IMR-90 (cell line): ENCODE measurements at regions not wholly inside any gene's neighbourhood (a gene's known extent, or its start where the extent isn't known, plus 50 kb on each side); places are given as distances from the start of the nearest gene placed in this dataset.

Experiments used
- ATAC-seq: fragments of 200-7000 bp; cut with Tn5 transposase; 2 replicates; pipeline ENCODE4 v1.9.1; 2020; ENCODE audit warnings: low read depth, mild to moderate bottlenecking, moderate library complexity
- BruUV-seq: library from RNA; stranded (reverse); fragments of 400-500 nt; replicated peaks from 2 replicates; lab custom pipeline; 2021; lab: Mats Ljungman, UMichigan
- CTCF ChIA-PET: fragments of 300-600 bp; formaldehyde crosslinking; extraction: SDS; loops from one replicate; lab custom pipeline; 2021; ENCODE audit warnings: antibody characterized with exemption; lab: Yijun Ruan, JAX
- POLR2A ChIA-PET: fragments of 300-600 bp; sonication (Branson Sonifier 250); formaldehyde crosslinking; loops from one replicate; lab custom pipeline; 2022; ENCODE audit warnings: antibody characterized with exemption; ENCODE audit not compliant: unreplicated experiment; lab: Charles Lee
- DNase-seq: peaks from one replicate; pipeline ENCODE4 v3.0.0; 2013
- H2AFZ ChIP-seq: replicated peaks from 2 replicates; pipeline ENCODE3; 2013; ENCODE audit warnings: low read length, mild to moderate bottlenecking; ENCODE audit not compliant: poor library complexity
- H2AK5ac ChIP-seq: 2 replicates; pipeline ENCODE4 v1.6.1; 2013; ENCODE audit warnings: low read depth, low read length, inconsistent platforms
- H2AK9ac ChIP-seq: replicated peaks from 2 replicates; pipeline ENCODE3; 2013; ENCODE audit warnings: mild to moderate bottlenecking, low read depth, low read length, moderate library complexity; ENCODE audit not compliant: poor library complexity
- H2BK120ac ChIP-seq: 2 replicates; pipeline ENCODE4 v1.6.1; 2013; ENCODE audit warnings: low read depth, low read length, inconsistent platforms
- H2BK15ac ChIP-seq: 3 replicates; pipeline ENCODE4 v1.6.1; 2013; ENCODE audit warnings: low read depth, low read length, inconsistent platforms
- H2BK20ac ChIP-seq: 2 replicates; pipeline ENCODE4 v1.6.1; 2013; ENCODE audit warnings: low read depth, mild to moderate bottlenecking, inconsistent platforms, low read length, moderate library complexity
- H2BK5ac ChIP-seq: 2 replicates; pipeline ENCODE4 v1.6.1; 2013; ENCODE audit warnings: mild to moderate bottlenecking, low read depth, low read length, inconsistent platforms; ENCODE audit not compliant: poor library complexity, severe bottlenecking
- H3K14ac ChIP-seq: replicated peaks from 2 replicates; pipeline ENCODE4 v1.6.1; 2013; ENCODE audit warnings: low read depth, low read length, inconsistent platforms
- H3K18ac ChIP-seq: 2 replicates; pipeline ENCODE4 v1.6.1; 2013; ENCODE audit warnings: low read depth, low read length, control low read depth
- H3K23ac ChIP-seq: 2 replicates; pipeline ENCODE4 v1.6.1; 2013; ENCODE audit warnings: low read depth, low read length, inconsistent platforms
- H3K27ac ChIP-seq: 2 replicates; pipeline ENCODE4 v1.5.1; 2013; ENCODE audit warnings: mild to moderate bottlenecking, control low read depth, low read length; ENCODE audit not compliant: insufficient read depth
- H3K27me3 ChIP-seq: 2 replicates; pipeline ENCODE4 v1.6.1; 2013; ENCODE audit warnings: low read length; ENCODE audit not compliant: control insufficient read depth, insufficient read depth
- H3K36me3 ChIP-seq: 2 replicates; pipeline ENCODE4 v1.6.1; 2013; ENCODE audit warnings: low read length, mixed read lengths; ENCODE audit not compliant: control insufficient read depth, insufficient read depth
- H3K4ac ChIP-seq: 2 replicates; pipeline ENCODE4 v1.6.1; 2013; ENCODE audit warnings: low read depth, low read length, inconsistent platforms
- H3K4me1 ChIP-seq: 2 replicates; pipeline ENCODE4 v1.6.1; 2013; ENCODE audit warnings: low read length, mixed read lengths; ENCODE audit not compliant: control insufficient read depth, insufficient read depth
- H3K4me2 ChIP-seq: 2 replicates; pipeline ENCODE4 v1.6.1; 2013; ENCODE audit warnings: low read depth, mild to moderate bottlenecking, control low read depth, low read length, moderate library complexity
- H3K4me3 ChIP-seq: 2 replicates; pipeline ENCODE4 v1.5.1; 2013; ENCODE audit warnings: low read depth, mild to moderate bottlenecking, control low read depth, low read length, moderate library complexity; ENCODE audit not compliant: insufficient read depth
- H3K56ac ChIP-seq: 2 replicates; pipeline ENCODE4 v1.6.1; 2013; ENCODE audit warnings: low read length, inconsistent platforms; ENCODE audit not compliant: insufficient read depth; ENCODE audit errors: extremely low read depth
- H3K79me1 ChIP-seq, 2 experiments: 2 replicates each; pipeline ENCODE4 v1.6.1; 2013; ENCODE audit warnings: low read length in 2 of 2, inconsistent platforms in 1 of 2, low read depth in 1 of 2
- H3K9ac ChIP-seq: 2 replicates; pipeline ENCODE4 v1.6.1; 2013; ENCODE audit warnings: low read depth, low read length, control low read depth
- H3K9me1 ChIP-seq: 2 replicates; pipeline ENCODE4 v1.6.1; 2013; ENCODE audit warnings: low read length, inconsistent platforms; ENCODE audit not compliant: insufficient read depth
- H3K9me3 ChIP-seq: 2 replicates; pipeline ENCODE4 v1.6.1; 2013; ENCODE audit warnings: low read length; ENCODE audit not compliant: control insufficient read depth, insufficient read depth
- H4K20me1 ChIP-seq: 2 replicates; pipeline ENCODE4 v1.6.1; 2013; ENCODE audit warnings: low read length, inconsistent platforms; ENCODE audit not compliant: insufficient read depth
- H4K5ac ChIP-seq: 2 replicates; pipeline ENCODE4 v1.6.1; 2013; ENCODE audit warnings: mild to moderate bottlenecking, low read depth, low read length, control low read depth
- H4K8ac ChIP-seq, 2 experiments: 2 replicates each; pipeline ENCODE4 v1.6.1; 2013; ENCODE audit warnings: low read depth in 2 of 2, low read length in 2 of 2, control low read depth in 1 of 2, inconsistent platforms in 1 of 2
- H4K91ac ChIP-seq: 2 replicates; pipeline ENCODE4 v1.6.1; 2013; ENCODE audit warnings: low read depth, low read length, inconsistent platforms; ENCODE audit not compliant: insufficient read depth
- MXI1 ChIP-seq: IDR thresholded peaks from 2 replicates; pipeline ENCODE4 v1.6.1; 2012; ENCODE audit warnings: low read depth, mild to moderate bottlenecking, low read length, moderate library complexity, borderline replicate concordance
- NFE2L2 ChIP-seq: fragments of 150-350 bp; IDR thresholded peaks from 2 replicates; pipeline ENCODE4 v1.6.1; 2016; ENCODE audit warnings: low read depth, mild to moderate bottlenecking, low read length
- POLR2A ChIP-seq: IDR thresholded peaks from 2 replicates; pipeline ENCODE4 v1.6.1; 2012; ENCODE audit warnings: mild to moderate bottlenecking, low read depth, low read length
- RCOR1 ChIP-seq: IDR thresholded peaks from 2 replicates; pipeline ENCODE4 v1.6.1; 2012; ENCODE audit warnings: mild to moderate bottlenecking, low read length, improper control_type of control experiment; ENCODE audit not compliant: insufficient replicate concordance
- WGBS, 2 experiments: methylation state at CpG; one replicate each; pipeline versions ENCODE4 v1.1.5 to v1.1.7; 2013; ENCODE audit warnings: missing lambda C conversion rate in 2 of 2; ENCODE audit not compliant: insufficient read length in 1 of 2; ENCODE audit errors: extremely low coverage in 2 of 2; 5-methylcytosine and 5-hydroxymethylcytosine counted together
- dilution Hi-C: fragments of 300-500 bp; cut with HindIII; formaldehyde crosslinking; loops from one replicate; pipeline ENCODE4 v1.14.3; 2018; ENCODE audit warnings: low sequenced_read_pairs; ENCODE audit not compliant: unreplicated experiment
- in situ Hi-C: fragments of 300-500 bp; cut with MboI; formaldehyde crosslinking; loops from 3 replicates; pipeline ENCODE4 v1.14.3; 2019; ENCODE audit warnings: low sequenced_read_pairs, inconsistent platforms, mixed read lengths
- intact Hi-C: fragments of 100-400 bp; cut with micrococcal nuclease; formaldehyde crosslinking; loops from 2 replicates; pipeline ENCODE4 v1.10.0; 2022
- TF ChIP-seq, protein P1 (sequence below): conservative IDR thresholded peaks from 2 replicates; pipeline ENCODE4 v1.5.1; 2012; ENCODE audit warnings: mild to moderate bottlenecking, low read depth, low read length, improper control_type of control experiment

DNA sequence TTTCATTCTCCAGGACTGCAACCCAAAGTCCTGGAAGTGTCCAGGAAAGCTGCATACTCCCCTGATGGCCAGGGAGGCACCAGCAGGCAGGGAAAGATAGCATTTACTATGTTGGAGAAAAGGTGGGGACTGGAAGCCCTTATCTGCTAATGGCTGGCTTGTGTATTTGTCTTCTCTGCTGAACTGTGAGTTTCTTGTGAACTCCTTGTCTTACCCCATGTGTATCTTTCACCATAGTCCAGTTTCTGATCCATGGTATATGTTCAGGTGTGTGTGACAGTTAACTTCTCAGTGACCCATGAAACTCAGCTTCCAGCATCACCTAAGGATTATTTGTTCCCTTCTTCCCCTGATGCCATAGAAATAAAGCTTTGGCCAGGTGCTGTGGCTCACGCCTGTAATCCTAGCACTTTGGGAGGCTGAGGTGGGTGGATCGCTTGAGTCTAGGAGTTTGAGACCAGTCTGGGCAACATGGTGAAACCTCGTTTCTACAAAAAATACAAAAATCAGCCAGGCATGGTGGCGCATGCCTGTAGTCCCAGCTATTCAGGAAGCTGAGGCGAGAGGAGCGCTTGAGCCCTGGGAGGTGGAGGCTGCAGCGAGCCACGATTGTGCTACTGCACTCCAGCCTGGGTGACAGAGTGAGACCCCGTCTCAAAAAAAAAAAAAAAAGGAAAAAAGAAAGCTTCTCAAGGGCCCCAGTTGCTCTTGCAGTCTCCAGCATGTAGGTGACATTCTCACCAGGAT, 112.8 kb upstream of the MAP4K3 start:
- Histone ChIP-seq H3K4ac (no peak overlapping the region), H3K9me3 (peaks cover 4% of the 10 kb centered on the region), H3K27ac (no peak overlapping the region), H3K9me1 (peaks cover 7% of the 10 kb centered on the region), H3K36me3 (no peaks in the 10 kb centered on the region), H4K20me1 (no peaks in the 10 kb centered on the region), H2AK5ac (peak overlapping the region; percentile 43), H4K8ac (peak overlapping the region in 1 of 2 experiments; percentile 1; a peak in 1 of 4 replicates), H3K79me1 (no peaks in the 10 kb centered on the region), H4K5ac (no peak overlapping the region), H2BK5ac (no peak overlapping the region), H3K4me3 (no peak overlapping the region), H4K91ac (peak overlapping the region; percentile 68; the same call in 1 of the 2 replicates), H3K27me3 (no peaks in the 10 kb centered on the region), H2BK20ac (no peak overlapping the region), H3K56ac (no peak overlapping the region), H2BK15ac (no peak overlapping the region; the same call in 2 of the 3 replicates), H3K18ac (no peak overlapping the region), H3K9ac (no peak overlapping the region), H2AK9ac (no peak overlapping the region), H3K4me1 (0 out of 2 replicates have a peak, but pooled peaks cover 2% of the 10 kb centered on the region), H3K14ac (no peak overlapping the region), H3K23ac (no peak overlapping the region), H3K4me2 (no peak overlapping the region), H2BK120ac (peak overlapping the region; percentile 24; the same call in 1 of the 2 replicates), H2AFZ (no peak overlapping the region)
- WGBS, 2 experiments, result no CpG with 5 or more reads among the region's 9 CpGs
- intact Hi-C loops (no loop called here), in situ Hi-C loops (no loop called here), dilution Hi-C loops (no loop called here)
- CTCF ChIA-PET, result no interaction called here
- ATAC-seq (no peak), DNase-seq (no peak)
- POLR2A ChIA-PET, result no interaction called here
- no TSS peak for BruUV-seq
- TF ChIP-seq, protein P1, sequence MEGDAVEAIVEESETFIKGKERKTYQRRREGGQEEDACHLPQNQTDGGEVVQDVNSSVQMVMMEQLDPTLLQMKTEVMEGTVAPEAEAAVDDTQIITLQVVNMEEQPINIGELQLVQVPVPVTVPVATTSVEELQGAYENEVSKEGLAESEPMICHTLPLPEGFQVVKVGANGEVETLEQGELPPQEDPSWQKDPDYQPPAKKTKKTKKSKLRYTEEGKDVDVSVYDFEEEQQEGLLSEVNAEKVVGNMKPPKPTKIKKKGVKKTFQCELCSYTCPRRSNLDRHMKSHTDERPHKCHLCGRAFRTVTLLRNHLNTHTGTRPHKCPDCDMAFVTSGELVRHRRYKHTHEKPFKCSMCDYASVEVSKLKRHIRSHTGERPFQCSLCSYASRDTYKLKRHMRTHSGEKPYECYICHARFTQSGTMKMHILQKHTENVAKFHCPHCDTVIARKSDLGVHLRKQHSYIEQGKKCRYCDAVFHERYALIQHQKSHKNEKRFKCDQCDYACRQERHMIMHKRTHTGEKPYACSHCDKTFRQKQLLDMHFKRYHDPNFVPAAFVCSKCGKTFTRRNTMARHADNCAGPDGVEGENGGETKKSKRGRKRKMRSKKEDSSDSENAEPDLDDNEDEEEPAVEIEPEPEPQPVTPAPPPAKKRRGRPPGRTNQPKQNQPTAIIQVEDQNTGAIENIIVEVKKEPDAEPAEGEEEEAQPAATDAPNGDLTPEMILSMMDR, result no peak
- TF ChIP-seq MXI1 (no peak), NFE2L2 (no peak), POLR2A (no peak), RCOR1 (no peak)
